ENCODE measurements at regions not wholly inside any gene's neighbourhood (a gene's known extent, or its start where the extent isn't known, plus 50 kb on each side); places are given as distances from the start of the nearest gene placed in this dataset.

DNA sequence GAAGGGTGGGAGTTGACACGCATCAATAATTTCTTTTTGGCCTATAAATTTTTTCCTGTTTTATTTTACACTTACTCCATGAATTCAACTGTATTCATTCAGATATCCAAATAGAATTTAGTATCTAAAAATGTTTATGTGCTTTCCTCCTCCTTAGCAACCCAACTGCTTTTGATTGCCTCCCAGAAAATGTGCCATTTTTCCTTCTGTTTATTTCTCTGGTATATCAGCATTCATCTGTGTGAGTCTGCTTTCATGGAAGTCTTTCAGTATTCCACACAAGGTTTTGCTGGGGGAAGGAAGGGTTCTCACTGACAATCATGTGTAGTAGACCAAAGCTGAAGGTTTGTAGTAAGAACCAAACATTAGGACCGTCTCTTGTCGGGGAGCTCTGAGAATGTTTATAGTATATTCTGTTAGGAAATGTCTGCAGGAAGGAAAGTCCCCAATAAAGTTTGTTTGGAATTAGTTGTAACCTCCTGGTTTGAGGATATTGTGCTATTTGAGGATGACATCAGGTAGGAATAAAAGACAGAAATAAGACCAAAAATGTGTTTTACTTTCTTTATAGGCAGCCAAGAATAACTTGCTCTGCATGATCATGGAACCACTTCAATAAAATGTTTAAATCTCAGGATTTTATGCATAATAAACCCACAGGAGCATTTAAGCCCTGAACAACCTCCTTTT, 673.6 kb upstream of the INTU start:
- Mint-ChIP-seq H3K36me3 (no peaks in the 10 kb centered on the region), H3K27ac (no peak overlapping the region), H3K4me1 (peaks cover 18% of the 10 kb centered on the region), H3K4me3 (no peak overlapping the region), H3K27me3 (ENCODE audit: low read depth) (no peaks in the 10 kb centered on the region), H3K9me3 (no peaks in the 10 kb centered on the region)
- TF ChIP-seq, protein P1, sequence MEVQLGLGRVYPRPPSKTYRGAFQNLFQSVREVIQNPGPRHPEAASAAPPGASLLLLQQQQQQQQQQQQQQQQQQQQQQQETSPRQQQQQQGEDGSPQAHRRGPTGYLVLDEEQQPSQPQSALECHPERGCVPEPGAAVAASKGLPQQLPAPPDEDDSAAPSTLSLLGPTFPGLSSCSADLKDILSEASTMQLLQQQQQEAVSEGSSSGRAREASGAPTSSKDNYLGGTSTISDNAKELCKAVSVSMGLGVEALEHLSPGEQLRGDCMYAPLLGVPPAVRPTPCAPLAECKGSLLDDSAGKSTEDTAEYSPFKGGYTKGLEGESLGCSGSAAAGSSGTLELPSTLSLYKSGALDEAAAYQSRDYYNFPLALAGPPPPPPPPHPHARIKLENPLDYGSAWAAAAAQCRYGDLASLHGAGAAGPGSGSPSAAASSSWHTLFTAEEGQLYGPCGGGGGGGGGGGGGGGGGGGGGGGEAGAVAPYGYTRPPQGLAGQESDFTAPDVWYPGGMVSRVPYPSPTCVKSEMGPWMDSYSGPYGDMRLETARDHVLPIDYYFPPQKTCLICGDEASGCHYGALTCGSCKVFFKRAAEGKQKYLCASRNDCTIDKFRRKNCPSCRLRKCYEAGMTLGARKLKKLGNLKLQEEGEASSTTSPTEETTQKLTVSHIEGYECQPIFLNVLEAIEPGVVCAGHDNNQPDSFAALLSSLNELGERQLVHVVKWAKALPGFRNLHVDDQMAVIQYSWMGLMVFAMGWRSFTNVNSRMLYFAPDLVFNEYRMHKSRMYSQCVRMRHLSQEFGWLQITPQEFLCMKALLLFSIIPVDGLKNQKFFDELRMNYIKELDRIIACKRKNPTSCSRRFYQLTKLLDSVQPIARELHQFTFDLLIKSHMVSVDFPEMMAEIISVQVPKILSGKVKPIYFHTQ (CRISPR knock-in tag; IDR thresholded peaks at IDR 0.05): no peak
- TF ChIP-seq ZNF121 (CRISPR knock-in tag; IDR thresholded peaks at IDR 0.05): no peak
- no peak for TF ChIP-seq ZNF671 (CRISPR knock-in tag; IDR thresholded peaks at IDR 0.05)
- TF ChIP-seq ZNF263 (CRISPR knock-in tag; IDR thresholded peaks at IDR 0.05; ENCODE audit: low read depth): no peak
- TF ChIP-seq GABPB1 (CRISPR knock-in tag; IDR thresholded peaks at IDR 0.05): no peak
- TF ChIP-seq MYBL2 (CRISPR knock-in tag; IDR thresholded peaks at IDR 0.05): no peak
- TF ChIP-seq ARID4B (CRISPR knock-in tag; IDR thresholded peaks at IDR 0.05; ENCODE audit: borderline replicate concordance): no peak
- no peak for TF ChIP-seq ZNF396 (CRISPR knock-in tag; IDR thresholded peaks at IDR 0.05; ENCODE audit: borderline replicate concordance)
- no peak for TF ChIP-seq ATF2 (CRISPR knock-in tag; IDR thresholded peaks at IDR 0.05; ENCODE audit: borderline replicate concordance, low read depth)
- no peak for TF ChIP-seq ESRRA (CRISPR knock-in tag; IDR thresholded peaks at IDR 0.05; ENCODE audit: borderline replicate concordance)
- TF ChIP-seq, protein P2, sequence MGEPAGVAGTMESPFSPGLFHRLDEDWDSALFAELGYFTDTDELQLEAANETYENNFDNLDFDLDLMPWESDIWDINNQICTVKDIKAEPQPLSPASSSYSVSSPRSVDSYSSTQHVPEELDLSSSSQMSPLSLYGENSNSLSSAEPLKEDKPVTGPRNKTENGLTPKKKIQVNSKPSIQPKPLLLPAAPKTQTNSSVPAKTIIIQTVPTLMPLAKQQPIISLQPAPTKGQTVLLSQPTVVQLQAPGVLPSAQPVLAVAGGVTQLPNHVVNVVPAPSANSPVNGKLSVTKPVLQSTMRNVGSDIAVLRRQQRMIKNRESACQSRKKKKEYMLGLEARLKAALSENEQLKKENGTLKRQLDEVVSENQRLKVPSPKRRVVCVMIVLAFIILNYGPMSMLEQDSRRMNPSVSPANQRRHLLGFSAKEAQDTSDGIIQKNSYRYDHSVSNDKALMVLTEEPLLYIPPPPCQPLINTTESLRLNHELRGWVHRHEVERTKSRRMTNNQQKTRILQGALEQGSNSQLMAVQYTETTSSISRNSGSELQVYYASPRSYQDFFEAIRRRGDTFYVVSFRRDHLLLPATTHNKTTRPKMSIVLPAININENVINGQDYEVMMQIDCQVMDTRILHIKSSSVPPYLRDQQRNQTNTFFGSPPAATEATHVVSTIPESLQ (CRISPR knock-in tag; IDR thresholded peaks at IDR 0.05): no peak
- no peak for TF ChIP-seq ERG (CRISPR knock-in tag; IDR thresholded peaks at IDR 0.05)
- no peak for TF ChIP-seq MXD4 (CRISPR knock-in tag; IDR thresholded peaks at IDR 0.05; ENCODE audit: borderline replicate concordance)
- no peak for TF ChIP-seq CDX4 (CRISPR knock-in tag; IDR thresholded peaks at IDR 0.05; ENCODE audit: borderline replicate concordance)
- TF ChIP-seq, protein P3, sequence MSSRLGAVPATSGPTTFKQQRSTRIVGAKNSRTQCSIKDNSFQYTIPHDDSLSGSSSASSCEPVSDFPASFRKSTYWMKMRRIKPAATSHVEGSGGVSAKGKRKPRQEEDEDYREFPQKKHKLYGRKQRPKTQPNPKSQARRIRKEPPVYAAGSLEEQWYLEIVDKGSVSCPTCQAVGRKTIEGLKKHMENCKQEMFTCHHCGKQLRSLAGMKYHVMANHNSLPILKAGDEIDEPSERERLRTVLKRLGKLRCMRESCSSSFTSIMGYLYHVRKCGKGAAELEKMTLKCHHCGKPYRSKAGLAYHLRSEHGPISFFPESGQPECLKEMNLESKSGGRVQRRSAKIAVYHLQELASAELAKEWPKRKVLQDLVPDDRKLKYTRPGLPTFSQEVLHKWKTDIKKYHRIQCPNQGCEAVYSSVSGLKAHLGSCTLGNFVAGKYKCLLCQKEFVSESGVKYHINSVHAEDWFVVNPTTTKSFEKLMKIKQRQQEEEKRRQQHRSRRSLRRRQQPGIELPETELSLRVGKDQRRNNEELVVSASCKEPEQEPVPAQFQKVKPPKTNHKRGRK (CRISPR knock-in tag; IDR thresholded peaks at IDR 0.05; ENCODE audit: borderline replicate concordance): no peak
- TF ChIP-seq NFYB (CRISPR knock-in tag; conservative IDR thresholded peaks at IDR 0.05; ENCODE audit: low read depth): no peak
- TF ChIP-seq JUN (CRISPR knock-in tag; IDR thresholded peaks at IDR 0.05): no peak
- TF ChIP-seq KAT7 (CRISPR knock-in tag; IDR thresholded peaks at IDR 0.05; ENCODE audit: borderline replicate concordance): no peak
- no peak for TF ChIP-seq HMGA2 (CRISPR knock-in tag; IDR thresholded peaks at IDR 0.05)
- ChIA-PET CTCF (no interaction called here), POLR2A (no interaction called here)
- no peak for ATAC-seq
- DNase-seq (ENCODE audit: low spot score): no peak
